Keratinocyte (primary cell): ENCODE measurements at regions not wholly inside any gene's neighbourhood (a gene's known extent, or its start where the extent isn't known, plus 50 kb on each side); places are given as distances from the start of the nearest gene placed in this dataset.

Source experiments
- DNase-seq: peaks from one replicate; pipeline ENCODE4 v3.0.0-alpha.2; 2011; ENCODE audit warnings: low read depth, missing footprints, low spot score
- FAIRE-seq: peaks from 2 replicates; lab custom pipeline; 2011; peaks lifted over from hg19 to GRCh38; lab: Jason Lieb, UNC
- H2AFZ ChIP-seq: 2 replicates; pipeline ENCODE4 v1.6.0; 2012; ENCODE audit warnings: low read length, control low read depth, inconsistent platforms; ENCODE audit not compliant: control insufficient read depth
- H3K27ac ChIP-seq: 2 replicates; pipeline ENCODE4 v1.5.1; 2011; ENCODE audit warnings: low read length; ENCODE audit not compliant: control insufficient read depth, insufficient read depth
- H3K27me3 ChIP-seq: 3 replicates; pipeline ENCODE4 v1.6.0; 2011; ENCODE audit warnings: low read length; ENCODE audit not compliant: control insufficient read depth, insufficient read depth; ENCODE audit errors: extremely low read depth
- H3K36me3 ChIP-seq, 2 experiments: 2 replicates in 1 of 2; 3 replicates in 1 of 2; pipeline ENCODE4 v1.5.1; 2011; ENCODE audit warnings: low read length in 2 of 2, mild to moderate bottlenecking in 1 of 2; ENCODE audit not compliant: control insufficient read depth in 2 of 2, insufficient read depth in 2 of 2; ENCODE audit errors: extremely low read depth in 1 of 2
- H3K4me1 ChIP-seq: 3 replicates; pipeline ENCODE4 v1.5.1; 2011; ENCODE audit warnings: low read length; ENCODE audit not compliant: control insufficient read depth, insufficient read depth; ENCODE audit errors: extremely low read depth
- H3K4me2 ChIP-seq: 3 replicates; pipeline ENCODE4 v1.6.0; 2011; ENCODE audit warnings: low read depth, low read length; ENCODE audit not compliant: control insufficient read depth, insufficient read depth; ENCODE audit errors: extremely low read depth
- H3K4me3 ChIP-seq, 3 experiments: fragments of 200-600 bp in 1 of 3; sonication (generic) in 1 of 3; 2 replicates in 2 of 3; 3 replicates in 1 of 3; pipeline ENCODE4 v1.5.1; 2011 to 2016; ENCODE audit warnings: low read length in 3 of 3, mild to moderate bottlenecking in 3 of 3, control low read depth in 2 of 3, inconsistent platforms in 1 of 3, low read depth in 1 of 3, mixed read lengths in 1 of 3, mixed run types in 1 of 3, moderate library complexity in 1 of 3; ENCODE audit not compliant: control insufficient read depth in 2 of 3, insufficient read depth in 2 of 3; ENCODE audit errors: extremely low read depth in 1 of 3
- H3K79me2 ChIP-seq: 2 replicates; pipeline ENCODE4 v1.6.0; 2012; ENCODE audit warnings: low read length; ENCODE audit not compliant: control insufficient read depth, insufficient read depth
- H3K9ac ChIP-seq: 3 replicates; pipeline ENCODE4 v1.6.0; 2011; ENCODE audit warnings: low read length; ENCODE audit not compliant: control insufficient read depth, insufficient read depth; ENCODE audit errors: extremely low read depth
- H3K9me1 ChIP-seq: 3 replicates; pipeline ENCODE4 v1.6.0; 2011; ENCODE audit warnings: low read length; ENCODE audit not compliant: control insufficient read depth, insufficient read depth; ENCODE audit errors: extremely low read depth
- H3K9me3 ChIP-seq: 2 replicates; pipeline ENCODE4 v1.5.1; 2012; ENCODE audit warnings: low read depth, low read length; ENCODE audit not compliant: control insufficient read depth
- H4K20me1 ChIP-seq: 3 replicates; pipeline ENCODE4 v1.6.0; 2011; ENCODE audit warnings: low read length; ENCODE audit not compliant: control insufficient read depth, insufficient read depth; ENCODE audit errors: extremely low read depth
- CTCF ChIP-seq, 3 experiments: IDR thresholded peaks in 1 of 3; conservative IDR thresholded peaks in 1 of 3; optimal IDR thresholded peaks in 1 of 3; 2 replicates in 2 of 3; 3 replicates in 1 of 3; pipeline versions ENCODE3 to v1.5.1; 2011; ENCODE audit warnings: low read length in 3 of 3, mild to moderate bottlenecking in 3 of 3, moderate library complexity in 2 of 3, control low read depth in 1 of 3, inconsistent platforms in 1 of 3; ENCODE audit not compliant: insufficient read depth in 2 of 3; ENCODE audit errors: extremely low read depth in 1 of 3
- EZH2 ChIP-seq: IDR thresholded peaks from one replicate; pipeline ENCODE4 v1.6.1; 2012; ENCODE audit warnings: inconsistent platforms, mild to moderate bottlenecking, low read length, moderate library complexity
- dilution Hi-C: fragments of 300-500 bp; cut with MboI; formaldehyde crosslinking; loops from one replicate; pipeline ENCODE4 v1.7.0; 2020; ENCODE audit warnings: low sequenced_read_pairs; ENCODE audit not compliant: extremely low pct_ligation_motif_present

- FAIRE-seq (no peak), DNase-seq (no peak)
- Histone ChIP-seq H3K36me3 (no peaks in the 10 kb centered on the region), H2AFZ (no peak overlapping the region), H3K9me1 (no peaks in the 10 kb centered on the region), H3K9ac (no peak overlapping the region), H3K4me2 (no peak overlapping the region), H3K4me1 (no peaks in the 10 kb centered on the region), H3K4me3 (no peak overlapping the region), H4K20me1 (no peaks in the 10 kb centered on the region), H3K9me3 (no peaks in the 10 kb centered on the region), H3K27ac (no peak overlapping the region), H3K79me2 (no peaks in the 10 kb centered on the region), H3K27me3 (no peaks in the 10 kb centered on the region)
- dilution Hi-C loops = no loop called here
- no peak for TF ChIP-seq EZH2
- no peak for TF ChIP-seq CTCF (optimal IDR thresholded peaks at IDR 0.05 in 1 of 3, IDR thresholded peaks at IDR 0.05 in 1 of 3, conservative IDR thresholded peaks at IDR 0.05 in 1 of 3; ENCODE audit: extremely low read depth in 1 of 3, insufficient read depth in 2 of 3, low read length in 3 of 3)
Measured at GRCh38 chr7:113819474-113819873, 99.3 kb downstream of the PPP1R3A start.

DNA sequence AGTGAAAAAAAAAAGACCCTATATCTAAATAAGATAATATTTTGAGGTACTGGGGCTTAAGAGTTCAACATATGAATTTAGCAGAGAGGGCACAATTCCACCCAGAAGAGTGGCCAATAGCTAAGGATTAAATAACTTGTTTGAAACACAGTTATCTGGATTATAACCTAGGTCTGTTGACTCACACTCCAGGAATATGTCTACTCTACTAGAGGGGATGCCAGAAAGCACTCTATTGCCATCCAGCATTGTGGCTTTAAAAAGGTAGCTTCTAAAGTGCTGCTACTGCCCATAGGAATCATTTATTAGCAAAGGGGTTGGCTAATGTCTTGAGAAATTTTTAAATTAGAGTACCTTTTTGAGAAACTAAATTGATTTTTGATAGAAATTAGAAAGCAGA is 102.2 kb downstream of the PPP1R3A start:
- H3K4me3 ChIP-seq = no peak overlapping the region
- H3K27me3 ChIP-seq = no peaks in the 10 kb centered on the region
- no peak overlapping the region for H3K4me2 ChIP-seq
- H4K20me1 ChIP-seq = no peaks in the 10 kb centered on the region
- no peak for TF ChIP-seq CTCF (optimal IDR thresholded peaks at IDR 0.05 in 1 of 3, IDR thresholded peaks at IDR 0.05 in 1 of 3, conservative IDR thresholded peaks at IDR 0.05 in 1 of 3; ENCODE audit: extremely low read depth in 1 of 3, insufficient read depth in 2 of 3, low read length in 3 of 3)
- H3K36me3 ChIP-seq = no peaks in the 10 kb centered on the region
- DNase-seq (no peak), FAIRE-seq (no peak)
- H2AFZ ChIP-seq = no peak overlapping the region
- dilution Hi-C loops = no loop called here
- no peaks in the 10 kb centered on the region for H3K79me2 ChIP-seq
- no peaks in the 10 kb centered on the region for H3K9me3 ChIP-seq
- no peaks in the 10 kb centered on the region for H3K9me1 ChIP-seq
- no peak overlapping the region for H3K9ac ChIP-seq
- H3K4me1 ChIP-seq = no peaks in the 10 kb centered on the region
- no peak overlapping the region for H3K27ac ChIP-seq
